ENCODE measurements at regions not wholly inside any gene's neighbourhood (a gene's known extent, or its start where the extent isn't known, plus 50 kb on each side); places are given as distances from the start of the nearest gene placed in this dataset.

DNA sequence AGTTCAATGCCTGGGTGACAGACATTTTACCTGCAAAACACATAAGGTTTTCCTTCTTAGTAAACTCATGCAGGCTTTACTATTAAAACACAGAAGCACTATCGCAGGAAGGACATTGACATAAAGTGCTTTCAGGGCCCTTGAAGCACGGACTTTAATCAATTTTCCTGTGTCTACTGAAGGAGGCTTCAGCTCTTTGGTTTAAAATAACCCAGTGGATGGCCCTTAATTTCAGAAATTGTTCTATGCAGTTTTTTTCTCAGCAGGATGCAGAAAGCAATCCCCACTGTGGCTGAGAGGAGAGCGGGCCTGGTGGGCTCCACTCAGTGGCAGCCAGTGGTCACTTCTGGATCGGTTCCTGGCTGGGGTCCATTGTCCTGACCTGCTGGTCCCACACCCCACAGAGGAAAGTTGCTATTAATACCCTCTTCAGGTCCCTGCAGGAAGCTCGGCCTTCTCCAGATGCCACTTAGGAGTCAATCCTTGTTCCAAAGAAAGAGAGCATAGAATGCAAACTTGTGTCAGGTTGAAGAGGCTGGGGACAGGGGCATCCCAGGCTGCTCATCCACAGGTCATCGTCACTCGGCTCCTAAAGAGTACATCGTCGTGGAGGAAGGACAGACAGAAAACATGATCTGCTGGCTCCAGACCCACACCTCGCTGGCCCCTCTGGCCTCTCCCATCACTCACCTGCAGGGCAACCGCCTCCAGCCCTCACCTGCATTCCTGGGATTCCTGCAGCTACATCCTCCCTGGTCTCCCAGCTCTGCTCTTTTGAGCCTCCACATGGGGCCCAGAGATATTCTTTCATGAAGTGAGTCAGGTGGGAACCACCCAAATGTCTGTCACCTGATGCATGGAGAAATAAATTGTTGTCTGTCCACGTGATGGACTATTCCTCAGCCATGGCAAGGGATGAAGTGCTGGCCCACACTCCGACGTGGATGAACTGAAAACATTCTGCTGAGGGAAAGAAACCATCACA is 153.1 kb downstream of the PSMG1 start:
- Histone ChIP-seq H3K9me3 (no peaks in the 10 kb centered on the region), H3K4me1 (peaks cover 0 to 6% (median 0%) of the 10 kb centered on the region in 4 donors), H3K27ac (no peak overlapping the region), H3K36me3 (no peaks in the 10 kb centered on the region), H3K4me3 (no peak overlapping the region), H3K27me3 (no peaks in the 10 kb centered on the region)
- intact Hi-C loops (cut with DNase I; ENCODE audit: low total_unique reads) = no loop called here
- no peak for DNase-seq
- in situ Hi-C loops (cut with MboI; ENCODE audit: low pct_ligation_motif_present in 1 of 4, low pct_unique_long_range_greater_than_20kb in 1 of 4, low sequenced_read_pairs in 3 of 4) = no loop called here
- WGBS, 2 donors (ENCODE audit: low coverage in 1 of 2) = 79 to 87% methylated on average over 4 to 14 of the region's 14 CpGs
- no peak for TF ChIP-seq CTCF (IDR thresholded peaks at IDR 0.05)
- TF ChIP-seq POLR2A (IDR thresholded peaks at IDR 0.05) = no peak
- TF ChIP-seq EP300 (IDR thresholded peaks at IDR 0.05; ENCODE audit: low read depth) = no peak
- TF ChIP-seq POLR2AphosphoS5 (IDR thresholded peaks at IDR 0.05) = no peak

DNA sequence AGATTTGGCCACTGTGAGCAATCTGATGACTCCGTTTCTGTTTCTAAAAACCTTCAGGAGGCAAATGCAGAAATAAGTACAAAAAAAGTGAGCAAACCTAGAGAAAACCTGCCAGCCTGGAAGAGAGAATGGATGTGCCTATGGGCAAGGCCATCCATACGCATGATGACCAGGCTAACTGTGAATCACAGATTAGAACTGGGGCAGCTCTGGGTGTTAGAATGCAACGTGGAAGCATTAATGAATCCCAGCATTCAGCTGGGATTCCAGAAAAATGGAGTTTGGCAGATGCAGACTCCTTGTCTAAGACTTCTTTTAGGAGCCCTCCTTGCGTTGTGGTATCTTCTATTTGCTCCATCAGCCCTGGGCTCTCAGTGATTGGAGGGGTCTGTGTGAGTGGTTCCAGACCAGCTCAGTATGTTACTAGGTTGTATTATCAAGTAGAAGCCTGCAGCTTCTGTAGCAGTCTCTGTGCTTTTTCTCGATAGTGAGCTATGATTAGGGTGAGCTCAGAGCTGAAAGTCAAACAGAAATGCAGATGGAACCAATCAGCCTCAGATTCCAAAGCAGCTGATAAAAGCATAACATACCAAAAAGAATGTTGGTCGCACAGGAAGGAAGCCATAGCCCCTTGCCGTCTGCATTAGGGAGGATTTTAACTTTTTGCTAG is 154.0 kb downstream of the PSMG1 start:
- Histone ChIP-seq H3K4me1 (peaks cover 0 to under 1% (median 0%) of the 10 kb centered on the region in 4 donors), H3K36me3 (no peaks in the 10 kb centered on the region), H3K4me3 (no peak overlapping the region), H3K27me3 (no peaks in the 10 kb centered on the region), H3K27ac (no peak overlapping the region), H3K9me3 (no peaks in the 10 kb centered on the region)
- intact Hi-C loops (cut with DNase I; ENCODE audit: low total_unique reads) = no loop called here
- in situ Hi-C loops (cut with MboI; ENCODE audit: low pct_ligation_motif_present in 1 of 4, low pct_unique_long_range_greater_than_20kb in 1 of 4, low sequenced_read_pairs in 3 of 4) = no loop called here
- no peak for DNase-seq
- 61 to 69% methylated on average over 4 to 7 of the region's 7 CpGs for WGBS, 2 donors (ENCODE audit: low coverage in 1 of 2)
- no peak for TF ChIP-seq CTCF (IDR thresholded peaks at IDR 0.05)
- no peak for TF ChIP-seq POLR2A (IDR thresholded peaks at IDR 0.05)
- no peak for TF ChIP-seq POLR2AphosphoS5 (IDR thresholded peaks at IDR 0.05)
- no peak for TF ChIP-seq EP300 (IDR thresholded peaks at IDR 0.05; ENCODE audit: low read depth)

DNA sequence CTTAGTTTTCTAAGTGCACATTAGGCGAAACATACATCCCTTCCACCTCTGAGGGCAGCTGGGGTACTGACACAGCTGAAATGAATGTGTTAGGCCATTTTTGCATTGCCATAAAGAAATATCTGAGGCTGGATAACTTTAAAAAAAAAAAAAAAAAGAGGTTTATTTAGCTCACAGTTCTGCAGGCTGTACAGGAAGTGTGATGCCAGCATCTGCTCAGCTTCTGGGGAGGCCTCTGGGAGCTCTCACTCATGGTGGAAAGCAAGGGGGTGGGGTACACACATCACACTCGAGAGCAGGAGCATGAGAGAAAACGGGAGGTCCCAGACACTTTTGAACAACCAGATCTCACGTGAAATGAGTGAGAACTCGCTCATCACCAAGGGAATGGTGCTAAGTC is 158.1 kb downstream of the PSMG1 start:
- DNase-seq = no peak
- Histone ChIP-seq H3K36me3 (no peaks in the 10 kb centered on the region), H3K9me3 (no peaks in the 10 kb centered on the region), H3K4me3 (no peak overlapping the region), H3K27ac (no peak overlapping the region), H3K4me1 (peaks cover 0 to 25% (median 7%) of the 10 kb centered on the region in 4 donors), H3K27me3 (no peaks in the 10 kb centered on the region)
- 86% methylated on average over 5 of the region's 5 CpGs; no CpG with 5 or more reads in 1 of the 2 donors for WGBS, 2 donors (ENCODE audit: low coverage in 1 of 2)
- intact Hi-C loops (cut with DNase I; ENCODE audit: low total_unique reads) = no loop called here
- in situ Hi-C loops (cut with MboI; ENCODE audit: low pct_ligation_motif_present in 1 of 4, low pct_unique_long_range_greater_than_20kb in 1 of 4, low sequenced_read_pairs in 3 of 4) = no loop called here
- no peak for TF ChIP-seq CTCF (IDR thresholded peaks at IDR 0.05)
- TF ChIP-seq POLR2A (IDR thresholded peaks at IDR 0.05) = no peak
- TF ChIP-seq POLR2AphosphoS5 (IDR thresholded peaks at IDR 0.05) = no peak
- TF ChIP-seq EP300 (IDR thresholded peaks at IDR 0.05; ENCODE audit: low read depth) = no peak

- Histone ChIP-seq H3K4me3 (no peak overlapping the region), H3K27ac (no peak overlapping the region), H3K27me3 (no peaks in the 10 kb centered on the region), H3K9me3 (no peaks in the 10 kb centered on the region), H3K4me1 (peaks cover 0 to 25% (median 7%) of the 10 kb centered on the region in 4 donors), H3K36me3 (no peaks in the 10 kb centered on the region)
- no peak for DNase-seq
- TF ChIP-seq POLR2AphosphoS5 (IDR thresholded peaks at IDR 0.05) = no peak
- no peak for TF ChIP-seq CTCF (IDR thresholded peaks at IDR 0.05)
- TF ChIP-seq EP300 (IDR thresholded peaks at IDR 0.05; ENCODE audit: low read depth) = no peak
- no peak for TF ChIP-seq POLR2A (IDR thresholded peaks at IDR 0.05)
- in situ Hi-C loops (cut with MboI; ENCODE audit: low pct_ligation_motif_present in 1 of 4, low pct_unique_long_range_greater_than_20kb in 1 of 4, low sequenced_read_pairs in 3 of 4) = no loop called here
- WGBS, 2 donors (ENCODE audit: low coverage in 1 of 2) = 87 to 92% methylated on average over 2 of the region's 2 CpGs
- intact Hi-C loops (cut with DNase I; ENCODE audit: low total_unique reads) = no loop called here
Measured at GRCh38 chr21:39024538-39024937, 158.7 kb downstream of the PSMG1 start.
